Common myeloid progenitor, CD34-positive (primary cell): ENCODE measurements at regions not wholly inside any gene's neighbourhood (a gene's known extent, or its start where the extent isn't known, plus 50 kb on each side); places are given as distances from the start of the nearest gene placed in this dataset.

Experiments used
- CTCF ChIA-PET: fragments of 350-600 bp; sonication (Branson Sonifier 250); formaldehyde crosslinking; loops from one replicate; lab custom pipeline; 2021; ENCODE audit warnings: antibody characterized with exemption; lab: Charles Lee
- POLR2A ChIA-PET: fragments of 350-600 bp; sonication (Branson Sonifier 250); formaldehyde crosslinking; loops from one replicate; lab custom pipeline; 2021; ENCODE audit warnings: antibody characterized with exemption; lab: Charles Lee
- DNase-seq, 3 donors: peaks; one replicate each; pipeline versions ENCODE4 v3.0.0 to v3.0.0-alpha.2; 2013
- H3K27ac ChIP-seq, 2 experiments: 1 replicate in 1 of 2; 2 replicates in 1 of 2; pipeline ENCODE4 v1.7.0; 2013; ENCODE audit warnings: inconsistent platforms in 2 of 2, low read length in 2 of 2, mild to moderate bottlenecking in 2 of 2, low read depth in 1 of 2, moderate library complexity in 1 of 2; ENCODE audit not compliant: severe bottlenecking in 2 of 2, insufficient read depth in 1 of 2, poor library complexity in 1 of 2
- H3K27me3 ChIP-seq, 5 experiments: replicated peaks in 2 of 5; 1 replicate in 3 of 5; 2 replicates in 2 of 5; pipeline versions ENCODE4 v1.6.1 to v1.7.0; 2013; ENCODE audit warnings: low read length in 4 of 5, mild to moderate bottlenecking in 2 of 5, moderate library complexity in 2 of 5, inconsistent platforms in 1 of 5; ENCODE audit not compliant: insufficient read depth in 5 of 5, control insufficient read depth in 4 of 5
- H3K36me3 ChIP-seq, 4 experiments: 1 replicate in 2 of 4; 2 replicates in 2 of 4; pipeline versions ENCODE4 v1.6.1 to v1.7.0; 2013; ENCODE audit warnings: low read length in 3 of 4, control low read depth in 1 of 4, mild to moderate bottlenecking in 1 of 4; ENCODE audit not compliant: control insufficient read depth in 4 of 4, insufficient read depth in 4 of 4
- H3K4me1 ChIP-seq, 4 experiments: 1 replicate in 3 of 4; 2 replicates in 1 of 4; pipeline versions ENCODE4 v1.6.1 to v1.7.1; 2013; ENCODE audit warnings: low read length in 3 of 4, mild to moderate bottlenecking in 3 of 4, control low read depth in 1 of 4, inconsistent platforms in 1 of 4, moderate library complexity in 1 of 4; ENCODE audit not compliant: control insufficient read depth in 4 of 4, insufficient read depth in 4 of 4; ENCODE audit errors: control extremely low read depth in 1 of 4
- H3K4me3 ChIP-seq, 7 experiments: 1 replicate in 4 of 7; 2 replicates in 3 of 7; pipeline versions ENCODE4 v1.5.1 to v1.7.0; 2013; ENCODE audit warnings: mild to moderate bottlenecking in 7 of 7, low read length in 6 of 7, moderate library complexity in 6 of 7, inconsistent platforms in 2 of 7, low read depth in 2 of 7, control low read depth in 1 of 7; ENCODE audit not compliant: insufficient read depth in 4 of 7, control insufficient read depth in 1 of 7; ENCODE audit errors: extremely low read depth in 1 of 7
- H3K9me3 ChIP-seq, 5 experiments: 1 replicate in 4 of 5; 2 replicates in 1 of 5; pipeline versions ENCODE4 v1.6.1 to v1.7.1; 2013; ENCODE audit warnings: low read length in 4 of 5, mild to moderate bottlenecking in 2 of 5, inconsistent platforms in 1 of 5, low read depth in 1 of 5, moderate library complexity in 1 of 5; ENCODE audit not compliant: control insufficient read depth in 4 of 5, insufficient read depth in 2 of 5; ENCODE audit errors: control extremely low read depth in 1 of 5
- WGBS: methylation state at CpG from one replicate; pipeline ENCODE4 v1.1.5; 2013; ENCODE audit not compliant: insufficient coverage; 5-methylcytosine and 5-hydroxymethylcytosine counted together

DNA sequence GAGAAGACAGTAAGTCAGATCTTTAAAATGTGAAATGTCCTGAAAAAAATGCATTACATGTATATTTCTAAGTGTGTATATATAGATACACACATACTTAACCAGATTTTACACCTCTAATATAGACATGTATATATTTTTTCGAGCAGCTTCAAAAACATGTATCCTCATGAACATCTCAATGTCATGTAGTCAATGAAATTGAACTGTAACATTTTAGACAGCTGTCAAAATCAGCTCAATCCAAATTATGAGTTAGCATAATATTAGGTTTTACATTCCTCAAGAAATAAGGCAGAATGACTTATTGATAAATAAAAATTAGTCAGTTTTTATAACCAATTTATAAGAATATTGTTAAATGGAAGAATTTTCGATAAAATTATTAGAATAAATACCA lies 665.7 kb downstream of the BRINP3 start:
- H3K9me3 ChIP-seq = no peaks in the 10 kb centered on the region
- no peak for DNase-seq
- no CpG with 5 or more reads among the region's 2 CpGs for WGBS
- H3K4me1 ChIP-seq = no peaks in the 10 kb centered on the region
- no peak overlapping the region for H3K27ac ChIP-seq
- no peaks in the 10 kb centered on the region for H3K27me3 ChIP-seq
- ChIA-PET POLR2A (no interaction called here), CTCF (no interaction called here)
- no peak overlapping the region for H3K4me3 ChIP-seq
- H3K36me3 ChIP-seq = no peaks in the 10 kb centered on the region

DNA sequence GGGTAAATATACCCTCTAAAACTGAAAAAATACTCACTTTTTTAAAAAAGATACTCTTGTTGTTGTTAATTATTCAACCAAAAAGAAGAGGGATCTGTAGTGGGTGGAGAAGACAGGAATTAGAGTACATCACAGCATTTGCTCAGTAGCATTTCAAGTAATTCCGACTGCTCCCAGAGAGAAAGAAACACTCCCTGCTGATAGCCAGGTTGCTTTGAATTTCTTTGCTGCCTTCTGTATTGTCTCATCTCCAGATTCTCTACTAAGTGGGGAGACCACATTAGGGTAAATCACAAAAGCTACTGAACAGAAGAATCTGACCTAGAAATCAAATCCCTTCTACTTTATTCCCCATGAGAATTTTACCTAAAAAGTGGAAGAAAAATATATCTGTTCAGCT lies 661.1 kb downstream of the BRINP3 start:
- Histone ChIP-seq H3K27ac (no peak overlapping the region), H3K4me3 (no peak overlapping the region), H3K27me3 (no peaks in the 10 kb centered on the region), H3K36me3 (no peaks in the 10 kb centered on the region), H3K4me1 (no peaks in the 10 kb centered on the region), H3K9me3 (no peaks in the 10 kb centered on the region)
- ChIA-PET POLR2A (no interaction called here), CTCF (no interaction called here)
- no peak for DNase-seq
- 83% methylated on average over 1 of the region's 1 CpG for WGBS

DNA sequence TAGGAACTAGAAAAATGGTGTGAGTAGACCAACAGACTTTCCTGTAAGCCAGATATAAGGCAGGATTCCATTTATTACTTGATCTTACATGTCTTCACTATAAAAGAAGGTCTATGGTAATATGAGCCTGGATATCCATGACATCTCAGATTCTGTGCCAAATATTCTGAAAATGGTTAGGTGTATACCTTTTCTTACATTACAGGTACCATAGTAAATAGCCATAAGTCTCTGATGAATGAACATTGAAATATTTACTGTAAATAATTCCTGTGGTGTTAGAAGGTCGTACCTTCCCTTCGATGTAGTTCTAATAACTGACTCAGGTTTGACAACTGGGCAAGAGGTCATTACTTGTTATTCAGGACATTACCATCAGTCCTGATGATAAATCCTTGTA lies 657.9 kb downstream of the BRINP3 start:
- Histone ChIP-seq H3K36me3 (no peaks in the 10 kb centered on the region), H3K27me3 (no peaks in the 10 kb centered on the region), H3K9me3 (no peaks in the 10 kb centered on the region), H3K4me1 (no peaks in the 10 kb centered on the region), H3K27ac (no peak overlapping the region), H3K4me3 (no peak overlapping the region)
- WGBS = no CpG with 5 or more reads among the region's 2 CpGs
- ChIA-PET POLR2A (no interaction called here), CTCF (no interaction called here)
- DNase-seq = no peak

DNA sequence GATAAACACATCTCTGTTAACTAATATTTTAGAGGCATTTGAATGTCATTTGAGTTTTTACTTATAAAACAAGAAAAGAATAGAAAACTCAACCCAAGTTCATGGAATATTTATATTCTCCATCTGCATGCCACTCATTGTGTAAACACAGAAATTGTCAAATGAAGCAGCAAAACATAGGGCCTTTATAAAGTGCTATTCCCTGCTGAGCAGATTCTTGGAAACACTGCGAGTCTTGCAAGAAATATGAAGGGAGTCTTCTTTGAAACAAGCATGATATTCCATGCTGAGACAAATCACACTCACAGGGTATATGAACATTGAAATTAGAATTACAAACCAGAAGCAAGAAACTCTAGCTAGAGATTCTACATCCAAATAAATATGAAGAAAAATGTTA lies 655.8 kb downstream of the BRINP3 start:
- 100% methylated on average over 1 of the region's 1 CpG for WGBS
- H3K27me3 ChIP-seq = no peaks in the 10 kb centered on the region

DNA sequence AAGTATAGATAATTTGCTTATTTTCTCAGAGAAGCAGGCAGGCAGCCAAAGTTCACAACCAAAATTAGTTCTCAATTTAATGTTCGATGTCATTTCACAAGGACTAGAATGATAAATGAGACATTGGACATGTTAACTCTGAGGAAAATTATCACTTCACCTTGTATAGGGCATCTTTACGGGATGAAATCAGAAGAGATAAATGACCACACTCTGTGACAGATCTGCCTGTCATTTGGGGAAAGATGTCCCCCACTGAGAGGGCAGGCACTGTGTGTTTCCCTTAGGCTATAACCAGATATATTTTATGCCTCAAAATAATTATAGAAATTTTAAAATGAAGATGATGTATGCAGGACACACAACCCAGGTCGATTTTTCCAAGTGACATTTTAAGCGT lies 642.9 kb downstream of the BRINP3 start:
- 93% methylated on average over 3 of the region's 4 CpGs for WGBS
- ChIA-PET POLR2A (no interaction called here), CTCF (no interaction called here)

More for the DNA sequence above, 655.8 kb downstream of the BRINP3 start:
- Histone ChIP-seq H3K4me3 (no peak overlapping the region), H3K9me3 (peaks cover 0 to 3% (median 0%) of the 10 kb centered on the region in 5 experiments), H3K4me1 (no peaks in the 10 kb centered on the region), H3K36me3 (no peaks in the 10 kb centered on the region), H3K27ac (no peak overlapping the region)
- ChIA-PET POLR2A (no interaction called here), CTCF (no interaction called here)
- DNase-seq = no peak

DNA sequence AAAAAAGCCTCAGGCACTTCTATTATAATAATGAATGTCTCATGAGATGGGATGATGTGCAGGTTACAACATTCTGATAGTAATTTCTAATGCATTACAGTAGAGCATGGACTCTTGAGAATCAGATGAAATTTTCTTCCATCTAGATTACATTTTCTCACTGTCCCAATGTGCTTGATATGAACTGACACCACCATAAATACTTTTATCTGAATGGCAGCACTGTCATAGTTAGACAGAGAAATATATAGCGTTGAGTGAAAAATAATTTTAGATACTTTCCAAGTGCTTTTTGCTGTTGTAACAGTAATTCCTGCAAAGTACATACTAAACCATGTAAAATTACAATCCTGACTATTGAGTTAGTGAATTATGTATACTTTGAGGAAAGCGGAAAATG lies 630.1 kb downstream of the BRINP3 start:
- no peaks in the 10 kb centered on the region for H3K36me3 ChIP-seq
- H3K27me3 ChIP-seq = no peaks in the 10 kb centered on the region
- POLR2A ChIA-PET = no interaction called here
- WGBS = 100% methylated on average over 1 of the region's 2 CpGs
- CTCF ChIA-PET = no interaction called here
- no peak for DNase-seq
- no peak overlapping the region for H3K27ac ChIP-seq
- no peaks in the 10 kb centered on the region for H3K4me1 ChIP-seq
- no peak overlapping the region for H3K4me3 ChIP-seq
- no peaks in the 10 kb centered on the region for H3K9me3 ChIP-seq

More for the DNA sequence above, 642.9 kb downstream of the BRINP3 start:
- no peak for DNase-seq
- Histone ChIP-seq H3K4me1 (no peaks in the 10 kb centered on the region), H3K4me3 (no peak overlapping the region), H3K27me3 (no peaks in the 10 kb centered on the region), H3K27ac (no peak overlapping the region), H3K36me3 (no peaks in the 10 kb centered on the region), H3K9me3 (no peaks in the 10 kb centered on the region)

DNA sequence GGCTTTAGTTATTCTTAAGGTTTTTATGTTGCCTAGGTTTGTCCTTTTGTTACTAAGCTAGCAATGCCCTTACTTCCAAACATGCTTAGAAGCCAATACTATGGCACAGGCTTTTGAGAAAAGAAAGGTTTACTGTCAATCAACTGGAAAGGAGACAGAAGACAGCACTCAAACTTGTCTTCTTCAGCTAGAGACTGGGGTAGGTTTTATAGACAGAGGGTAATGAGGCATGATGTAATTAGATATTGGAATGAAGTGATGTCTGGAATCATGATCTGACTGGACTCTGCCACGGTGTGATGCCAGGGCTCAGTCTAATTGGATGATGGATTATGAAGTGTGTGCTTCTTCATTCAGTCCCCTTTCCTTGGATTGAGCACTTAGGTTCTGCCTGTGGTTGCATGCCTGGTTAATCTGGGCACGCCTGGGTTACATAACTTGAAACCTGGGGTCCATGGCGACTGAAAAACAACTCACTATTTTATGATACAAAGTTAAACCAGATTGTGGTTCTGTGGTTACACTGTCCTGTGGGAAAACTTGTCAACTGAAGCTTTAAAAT lies 625.8 kb downstream of the BRINP3 start:
- no peaks in the 10 kb centered on the region for H3K4me1 ChIP-seq
- H3K27me3 ChIP-seq = no peaks in the 10 kb centered on the region
- CTCF ChIA-PET = no interaction called here
- no peaks in the 10 kb centered on the region for H3K9me3 ChIP-seq
- POLR2A ChIA-PET = no interaction called here
- H3K27ac ChIP-seq = no peak overlapping the region
- WGBS = no CpG with 5 or more reads among the region's 3 CpGs
- H3K36me3 ChIP-seq = no peaks in the 10 kb centered on the region
- no peak overlapping the region for H3K4me3 ChIP-seq
- DNase-seq = no peak
